ENCODE measurements at regions not wholly inside any gene's neighbourhood (a gene's known extent, or its start where the extent isn't known, plus 50 kb on each side); places are given as distances from the start of the nearest gene placed in this dataset.

- H3K4me3 ChIP-seq (replicated peaks in 1 of 3; ENCODE audit: insufficient read depth in 1 of 3, low read depth in 1 of 3, low read length in 3 of 3), result no peak overlapping the region
- no peaks in the 10 kb centered on the region for H3K4me1 ChIP-seq (ENCODE audit: control insufficient read depth, extremely low read depth, insufficient read depth, low read length)
- no peak overlapping the region for H3K27ac ChIP-seq (ENCODE audit: insufficient read depth, low read depth, low read length)
- ChIA-PET POLR2A (no interaction called here), CTCF (no interaction called here)
- no peaks in the 10 kb centered on the region for H3K36me3 ChIP-seq (ENCODE audit: control insufficient read depth in 2 of 2, extremely low read depth in 1 of 2, insufficient read depth in 2 of 2, low read length in 2 of 2)
- dilution Hi-C loops (cut with MboI; ENCODE audit: extremely low pct_ligation_motif_present, low sequenced_read_pairs), result no loop called here
- no peak for FAIRE-seq
- H3K9me3 ChIP-seq (replicated peaks; ENCODE audit: control insufficient read depth, insufficient read depth, low read length), result peaks cover 3% of the 10 kb centered on the region
- intact Hi-C loops (cut with micrococcal nuclease), result no loop called here
- no peaks in the 10 kb centered on the region for H3K27me3 ChIP-seq (ENCODE audit: control insufficient read depth in 2 of 2, insufficient read depth in 2 of 2, low read length in 2 of 2)
- H3K9me1 ChIP-seq (replicated peaks; ENCODE audit: control insufficient read depth, extremely low read depth, insufficient read depth, low read length), result no peaks in the 10 kb centered on the region
- DNase-seq (ENCODE audit: low read depth, low spot score), result no peak
- H3K9ac ChIP-seq (replicated peaks; ENCODE audit: extremely low read depth, insufficient read depth, low read length), result no peak overlapping the region
- no peak overlapping the region for H2AFZ ChIP-seq (ENCODE audit: low read depth, low read length)
- H3K4me2 ChIP-seq (ENCODE audit: insufficient read depth, low read length), result no peak overlapping the region
- no TSS peak for BruUV-seq (replicated peaks)
- TF ChIP-seq EZH2 (IDR thresholded peaks at IDR 0.05; ENCODE audit: borderline replicate concordance, low read depth, low read length, severe bottlenecking), result no peak
- no peak for TF ChIP-seq FOS (IDR thresholded peaks at IDR 0.05; ENCODE audit: borderline replicate concordance, insufficient read depth, low read length)
- TF ChIP-seq CTCF (IDR thresholded peaks at IDR 0.05; ENCODE audit: extremely low read depth in 1 of 2, insufficient read depth in 1 of 2, low read depth in 1 of 2, low read length in 2 of 2), result no peak
- no peak for TF ChIP-seq GATA2 (IDR thresholded peaks at IDR 0.05; ENCODE audit: insufficient read depth, insufficient read length, low read depth, low read length)
- no peak for TF ChIP-seq MYC (IDR thresholded peaks at IDR 0.05; ENCODE audit: low read depth, low read length)
- no peak for TF ChIP-seq JUN (IDR thresholded peaks at IDR 0.05; ENCODE audit: borderline replicate concordance, insufficient read depth, insufficient read length, low read depth)
- TF ChIP-seq POLR2AphosphoS5 (IDR thresholded peaks at IDR 0.05; ENCODE audit: insufficient read depth, low read depth, low read length), result no peak
- TF ChIP-seq MAX (IDR thresholded peaks at IDR 0.05; ENCODE audit: insufficient read depth, insufficient read length), result no peak
- no peak for TF ChIP-seq POLR2A (IDR thresholded peaks at IDR 0.05; ENCODE audit: low read depth, low read length)
- no peaks in the 10 kb centered on the region for H4K20me1 ChIP-seq (replicated peaks; ENCODE audit: control insufficient read depth, extremely low read depth, insufficient read depth, low read length)
- no peaks in the 10 kb centered on the region for H3K79me2 ChIP-seq (ENCODE audit: control insufficient read depth, insufficient read depth, low read length)
Measured at GRCh38 chr13:47719164-47719563, 281.9 kb downstream of the SUCLA2 start.
